K562 (cell line): ENCODE measurements at regions not wholly inside any gene's neighbourhood (a gene's known extent, or its start where the extent isn't known, plus 50 kb on each side); places are given as distances from the start of the nearest gene placed in this dataset.

ENCODE experiments used
- ATAC-seq: fragments of 200-7000 bp; cut with Tn5 transposase; 3 replicates; pipeline ENCODE4 v1.9.1; 2020; ENCODE audit warnings: moderate library complexity
- BruUV-seq: library from RNA; stranded (reverse); fragments of 400-500 nt; replicated peaks from 2 replicates; lab custom pipeline; 2021; lab: Mats Ljungman, UMichigan
- CTCF ChIA-PET: fragments of 300-600 bp; formaldehyde crosslinking; extraction: SDS; loops from one replicate; lab custom pipeline; 2021; ENCODE audit warnings: low intra/inter-chr PET ratio; lab: Yijun Ruan, JAX
- POLR2A ChIA-PET: fragments of 300-600, 350-650 bp; sonication (Branson Sonifier 250); formaldehyde crosslinking; extraction: SDS; loops from one replicate; lab custom pipeline; 2021; ENCODE audit warnings: antibody characterized with exemption, inconsistent platforms; lab: Yijun Ruan, JAX
- DNase-seq, 4 experiments: peaks; one replicate each; pipeline versions ENCODE4 v3.0.0 to v3.0.0-alpha.2; 2011 to 2018; ENCODE audit warnings: low spot score in 3 of 4, mixed read lengths in 3 of 4; ENCODE audit errors: extremely low read depth in 1 of 4
- FAIRE-seq: peaks from 2 replicates; lab custom pipeline; 2011; peaks lifted over from hg19 to GRCh38; lab: Jason Lieb, UNC
- H2AFZ ChIP-seq: 2 replicates; pipeline ENCODE4 v1.6.0; 2011; ENCODE audit warnings: low read depth, low read length, control low read depth, inconsistent platforms
- H3K27ac ChIP-seq: fragments of 200-600 bp; 3 replicates; pipeline ENCODE4 v1.8.0; 2011; ENCODE audit warnings: low read depth, mild to moderate bottlenecking, control low read depth, inconsistent platforms, low read length, moderate library complexity, mixed read lengths; ENCODE audit errors: extremely low read depth
- H3K27me3 ChIP-seq, 2 experiments: fragments of 300-600 bp in 1 of 2; 2 replicates in 1 of 2; 3 replicates in 1 of 2; pipeline versions ENCODE4 v1.6.0 to v1.8.0; 2011; ENCODE audit warnings: inconsistent platforms in 2 of 2, low read length in 2 of 2, mild to moderate bottlenecking in 1 of 2, mixed read lengths in 1 of 2, moderate library complexity in 1 of 2; ENCODE audit not compliant: control insufficient read depth in 2 of 2, insufficient read depth in 2 of 2
- H3K36me3 ChIP-seq: fragments of 300-600 bp; 3 replicates; pipeline ENCODE4 v1.8.0; 2011; ENCODE audit warnings: mild to moderate bottlenecking, low read length, inconsistent platforms; ENCODE audit not compliant: control insufficient read depth, insufficient read depth
- H3K4me1 ChIP-seq, 2 experiments: fragments of 200-600 bp in 1 of 2; replicated peaks in 1 of 2; 2 replicates in 1 of 2; 3 replicates in 1 of 2; pipeline versions ENCODE4 v1.5.1 to v1.8.0; 2011; ENCODE audit warnings: inconsistent platforms in 2 of 2, low read length in 2 of 2, mild to moderate bottlenecking in 1 of 2, mixed read lengths in 1 of 2, moderate library complexity in 1 of 2; ENCODE audit not compliant: control insufficient read depth in 2 of 2, insufficient read depth in 2 of 2
- H3K4me2 ChIP-seq: 2 replicates; pipeline ENCODE4 v1.6.1; 2011; ENCODE audit warnings: low read length, control low read depth, inconsistent platforms, mixed read lengths; ENCODE audit not compliant: insufficient read depth
- H3K4me3 ChIP-seq: fragments of 200-600 bp; sonication (generic), shearing (Covaris generic); 2 replicates; pipeline ENCODE4 v1.5.1; 2016; ENCODE audit warnings: control low read depth, inconsistent platforms
- H3K79me2 ChIP-seq: fragments of 200-600 bp; 3 replicates; pipeline ENCODE4 v1.8.0; 2011; ENCODE audit warnings: low read length, inconsistent platforms; ENCODE audit not compliant: control insufficient read depth, insufficient read depth
- H3K9ac ChIP-seq, 2 experiments: 2 replicates each; pipeline versions ENCODE4 v1.6.0 to v1.6.1; 2011; ENCODE audit warnings: low read depth in 2 of 2, low read length in 2 of 2, control low read depth in 1 of 2, inconsistent platforms in 1 of 2, mild to moderate bottlenecking in 1 of 2, mixed read lengths in 1 of 2; ENCODE audit not compliant: insufficient read depth in 1 of 2
- H3K9me1 ChIP-seq: one replicate; pipeline ENCODE4 v1.6.0; 2011; ENCODE audit warnings: inconsistent platforms, mild to moderate bottlenecking, low read length, moderate library complexity; ENCODE audit not compliant: control insufficient read depth, insufficient read depth
- H3K9me3 ChIP-seq: replicated peaks from 2 replicates; pipeline ENCODE4 v1.5.1; 2011; ENCODE audit warnings: low read depth, low read length, inconsistent platforms; ENCODE audit not compliant: control insufficient read depth, insufficient read depth
- H4K20me1 ChIP-seq: replicated peaks from 2 replicates; pipeline ENCODE4 v1.6.1; 2011; ENCODE audit warnings: low read length, inconsistent platforms, mixed read lengths; ENCODE audit not compliant: control insufficient read depth, insufficient read depth
- ETV6 ChIP-seq, 3 experiments: fragments of 150-350 bp in 1 of 3; sonication (generic) in 1 of 3; formaldehyde crosslinking in 1 of 3; IDR thresholded peaks; 2 replicates each; pipeline versions ENCODE4 v1.6.1 to v1.8.0; 2014 to 2022; ENCODE audit warnings: borderline replicate concordance in 2 of 3, low read depth in 2 of 3, antibody characterized with exemption in 1 of 3, low read length in 1 of 3, mild to moderate bottlenecking in 1 of 3, missing genetic modification reagents in 1 of 3
- HNRNPH1 ChIP-seq: fragments of 200-400 bp; formaldehyde crosslinking; optimal IDR thresholded peaks from 2 replicates; pipeline ENCODE3; 2017; ENCODE audit warnings: low read depth, mild to moderate bottlenecking, low read length, moderate library complexity
- NCOA6 ChIP-seq: fragments of 450-650 bp; IDR thresholded peaks from 2 replicates; pipeline ENCODE4 v1.6.1; 2017; ENCODE audit warnings: mild to moderate bottlenecking
- PHB ChIP-seq: fragments of 250-450 bp; sonication (Bioruptor Pico); IDR thresholded peaks from 2 replicates; pipeline ENCODE4 v1.5.0; 2021
- RREB1 ChIP-seq: fragments of 250-450 bp; sonication (Bioruptor Pico); IDR thresholded peaks from 2 replicates; pipeline ENCODE4 v1.4.0; 2020
- SMARCC2 ChIP-seq: fragments of 450-650 bp; IDR thresholded peaks from 2 replicates; pipeline ENCODE4 v1.6.1; 2017; ENCODE audit warnings: antibody characterized with exemption, moderate library complexity, mild to moderate bottlenecking, low read depth
- ZNF695 ChIP-seq: fragments of 450-650 bp; formaldehyde crosslinking; IDR thresholded peaks from 2 replicates; pipeline ENCODE4 v1.4.0; 2020; ENCODE audit warnings: mild to moderate bottlenecking, moderate library complexity
- WGBS: fragments of 100-300 bp; shearing (Covaris generic); methylation state at CpG from one replicate; pipeline ENCODE4 v1.1.6; 2016; ENCODE audit warnings: low coverage, mixed read lengths; ENCODE audit not compliant: insufficient coverage; ENCODE audit errors: missing lambda C conversion rate; 5-methylcytosine and 5-hydroxymethylcytosine counted together
- in situ Hi-C: fragments of 300-500 bp; cut with MboI; formaldehyde crosslinking; loops from 4 replicates; pipeline ENCODE4 v1.15.0; 2018; ENCODE audit warnings: inconsistent platforms, mixed read lengths
- intact Hi-C: fragments of 100-400 bp; cut with micrococcal nuclease; formaldehyde crosslinking; loops from 2 replicates; pipeline ENCODE4 v1.14.2; 2022

- Histone ChIP-seq H4K20me1 (no peaks in the 10 kb centered on the region), H3K4me3 (no peak overlapping the region), H3K9me1 (no peaks in the 10 kb centered on the region), H3K27ac (no peak overlapping the region), H3K36me3 (no peaks in the 10 kb centered on the region), H3K4me1 (no peaks in the 10 kb centered on the region), H3K79me2 (no peaks in the 10 kb centered on the region), H2AFZ (no peak overlapping the region), H3K4me2 (no peak overlapping the region), H3K9ac (no peak overlapping the region), H3K9me3 (no peaks in the 10 kb centered on the region), H3K27me3 (peaks cover 4 to 18% of the 10 kb centered on the region in 2 experiments; a peak in 4 of 5 replicates)
- no peak for TF ChIP-seq PHB
- TF ChIP-seq NCOA6, result no peak
- no peak for TF ChIP-seq ZNF695 (CRISPR knock-in tag)
- no peak for TF ChIP-seq RREB1
- TF ChIP-seq ETV6 (IDR thresholded peaks at IDR 0.05; ENCODE audit: borderline replicate concordance in 1 of 2, low read depth in 2 of 2, low read length in 1 of 2), result no peak
- no peak for TF ChIP-seq ETV6 (CRISPR knock-in tag; IDR thresholded peaks at IDR 0.05; ENCODE audit: borderline replicate concordance)
- no peak for TF ChIP-seq HNRNPH1
- TF ChIP-seq SMARCC2, result no peak
- ATAC-seq (no peak), FAIRE-seq (no peak), DNase-seq (no peak)
- in situ Hi-C loops, result loop anchor here (25.0 kb wide), 1 partner anchor 532 kb away; the partner anchor contains the start of genes MRPS27 and PTCD2
- no TSS peak for BruUV-seq
- POLR2A ChIA-PET, result interaction anchor here (0.6 kb wide), 2 partner anchors 9 to 51 kb away, joined by 3 to 4 read pairs; no protein-coding TSS in a partner anchor
- WGBS, result 3% methylated on average over 4 of the region's 6 CpGs
- intact Hi-C loops, result loop anchor here (5.0 kb wide), 1 partner anchor 237 kb away; no protein-coding TSS in a partner anchor
- CTCF ChIA-PET, result interaction anchor here (0.7 kb wide), 2 partner anchors 310 to 519 kb away, joined by 3 read pairs; no protein-coding TSS in a partner anchor
Measured at GRCh38 chr5:71780597-71780996, 61.5 kb downstream of the CARTPT start.
